Fibroblast of pulmonary artery (primary cell): ENCODE measurements at regions not wholly inside any gene's neighbourhood (a gene's known extent, or its start where the extent isn't known, plus 50 kb on each side); places are given as distances from the start of the nearest gene placed in this dataset.

ENCODE experiments used
- DNase-seq: peaks from one replicate; pipeline ENCODE4 v3.0.0-alpha.2; 2010; ENCODE audit warnings: low read depth
- H3K4me3 ChIP-seq: replicated peaks from 2 replicates; pipeline ENCODE4 v1.5.1; 2011; ENCODE audit warnings: low read depth, mild to moderate bottlenecking, control low read depth, low read length, moderate library complexity
- CTCF ChIP-seq: IDR thresholded peaks from 2 replicates; pipeline ENCODE4 v1.5.1; 2011; ENCODE audit warnings: mild to moderate bottlenecking, control low read depth, low read length, inconsistent platforms; ENCODE audit errors: missing control alignments

- no peak overlapping the region for H3K4me3 ChIP-seq
- DNase-seq: no peak
- no peak for TF ChIP-seq CTCF
These were observed 51.5 kb upstream of the TMEM158 start for GRCh38 chr3:45277636-45278035.

GRCh38 chr3:45280232-45280631 is 54.1 kb upstream of the TMEM158 start:
- TF ChIP-seq CTCF: no peak
- no peak overlapping the region for H3K4me3 ChIP-seq
- no peak for DNase-seq

- DNase-seq: no peak
- no peak overlapping the region for H3K4me3 ChIP-seq
- TF ChIP-seq CTCF: no peak
These were observed 54.9 kb upstream of the TMEM158 start for GRCh38 chr3:45280971-45281370.

GRCh38 chr3:45283471-45283870 is 57.4 kb upstream of the TMEM158 start:
- no peak for DNase-seq
- no peak for TF ChIP-seq CTCF
- no peak overlapping the region for H3K4me3 ChIP-seq

GRCh38 chr3:45297331-45297730 is 71.2 kb upstream of the TMEM158 start:
- DNase-seq: no peak
- no peak for TF ChIP-seq CTCF
- no peak overlapping the region for H3K4me3 ChIP-seq

- DNase-seq: no peak
- no peak for TF ChIP-seq CTCF
- no peak overlapping the region for H3K4me3 ChIP-seq
These were observed 76.4 kb upstream of the TMEM158 start for GRCh38 chr3:45302470-45302869.

GRCh38 chr3:45306406-45307008 is 80.4 kb upstream of the TMEM158 start:
- no peak for DNase-seq
- H3K4me3 ChIP-seq: no peak overlapping the region
- no peak for TF ChIP-seq CTCF
